HEK293 (cell line): ENCODE measurements at regions not wholly inside any gene's neighbourhood (a gene's known extent, or its start where the extent isn't known, plus 50 kb on each side); places are given as distances from the start of the nearest gene placed in this dataset.

ENCODE experiments used
- CTCF ChIA-PET: fragments of 350-600 bp; formaldehyde crosslinking; extraction: SDS; loops from one replicate; lab custom pipeline; 2021; ENCODE audit warnings: antibody characterized with exemption; lab: Yijun Ruan, JAX
- POLR2A ChIA-PET: fragments of 300-600 bp; formaldehyde crosslinking; extraction: SDS; loops from one replicate; lab custom pipeline; 2020; ENCODE audit warnings: antibody characterized with exemption, inconsistent platforms; lab: Yijun Ruan, JAX
- H3K27ac ChIP-seq: fragments of 200-500 bp; sonication (Bioruptor generic); 2 replicates; pipeline ENCODE4 v1.5.1; 2014; ENCODE audit warnings: low read depth, low read length, control low read depth, inconsistent platforms; ENCODE audit errors: extremely low read depth
- H3K36me3 ChIP-seq, 2 experiments: fragments of 200-500 bp in 1 of 2; sonication (Bioruptor generic) in 1 of 2; 1 replicate in 1 of 2; 2 replicates in 1 of 2; pipeline ENCODE4 v1.5.1; 2014 to 2017; ENCODE audit warnings: inconsistent platforms in 2 of 2, low read length in 2 of 2; ENCODE audit not compliant: control insufficient read depth in 2 of 2, insufficient read depth in 1 of 2
- H3K4me1 ChIP-seq: fragments of 200-500 bp; sonication (Bioruptor generic); 2 replicates; pipeline ENCODE4 v1.5.1; 2014; ENCODE audit warnings: mild to moderate bottlenecking, low read length, inconsistent platforms; ENCODE audit not compliant: control insufficient read depth, insufficient read depth
- H3K4me3 ChIP-seq: 2 replicates; pipeline ENCODE4 v1.5.1; 2011; ENCODE audit warnings: low read depth, mild to moderate bottlenecking, control low read depth, low read length, moderate library complexity
- H3K9me3 ChIP-seq: fragments of 200-500 bp; sonication (Bioruptor generic); 2 replicates; pipeline ENCODE4 v1.5.1; 2014; ENCODE audit warnings: low read depth, low read length, inconsistent platforms; ENCODE audit not compliant: control insufficient read depth, insufficient read depth
- EGR2 ChIP-seq: fragments of 450-650 bp; formaldehyde crosslinking; IDR thresholded peaks from 2 replicates; pipeline ENCODE4 v1.5.1; 2016; ENCODE audit warnings: low read depth, missing biosample characterization, missing genetic modification characterization
- REST ChIP-seq: fragments of 450-650 bp; formaldehyde crosslinking; IDR thresholded peaks from 2 replicates; pipeline ENCODE4 v1.5.1; 2016; ENCODE audit warnings: missing biosample characterization, missing genetic modification characterization
- TSHZ1 ChIP-seq: fragments of 450-650 bp; formaldehyde crosslinking; IDR thresholded peaks from 2 replicates; pipeline ENCODE4 v1.5.1; 2016; ENCODE audit warnings: missing biosample characterization, missing genetic modification characterization, borderline replicate concordance
- ZBTB48 ChIP-seq: fragments of 450-650 bp; formaldehyde crosslinking; IDR thresholded peaks from 2 replicates; pipeline ENCODE4 v1.5.1; 2016; ENCODE audit warnings: missing biosample characterization, missing genetic modification characterization
- ZFP41 ChIP-seq: fragments of 450-650 bp; formaldehyde crosslinking; IDR thresholded peaks from 2 replicates; pipeline ENCODE4 v1.5.1; 2016; ENCODE audit warnings: missing biosample characterization, missing genetic modification characterization, borderline replicate concordance
- ZNF155 ChIP-seq: fragments of 450-650 bp; formaldehyde crosslinking; IDR thresholded peaks from 2 replicates; pipeline ENCODE4 v1.5.1; 2016; ENCODE audit warnings: missing biosample characterization, missing genetic modification characterization
- ZNF23 ChIP-seq: fragments of 450-650 bp; formaldehyde crosslinking; IDR thresholded peaks from 2 replicates; pipeline ENCODE4 v1.5.1; 2016; ENCODE audit warnings: missing biosample characterization, missing genetic modification characterization, borderline replicate concordance
- ZNF518A ChIP-seq: fragments of 450-650 bp; formaldehyde crosslinking; conservative IDR thresholded peaks from 2 replicates; pipeline ENCODE4 v1.5.1; 2016; ENCODE audit warnings: low read depth, missing biosample characterization, missing genetic modification characterization
- ZNF529 ChIP-seq: fragments of 450-650 bp; formaldehyde crosslinking; IDR thresholded peaks from 2 replicates; pipeline ENCODE4 v1.5.1; 2017; ENCODE audit warnings: missing genetic modification characterization, missing biosample characterization; ENCODE audit not compliant: insufficient replicate concordance
- ZNF596 ChIP-seq: fragments of 450-650 bp; IDR thresholded peaks from 2 replicates; pipeline ENCODE4 v1.5.0; 2018; ENCODE audit warnings: missing biosample characterization, mild to moderate bottlenecking, missing genetic modification characterization, moderate library complexity
- ZNF621 ChIP-seq: fragments of 450-650 bp; formaldehyde crosslinking; IDR thresholded peaks from 2 replicates; pipeline ENCODE4 v1.5.1; 2017; ENCODE audit warnings: missing biosample characterization, missing genetic modification characterization
- ZNF658 ChIP-seq: fragments of 450-650 bp; formaldehyde crosslinking; IDR thresholded peaks from 2 replicates; pipeline ENCODE4; 2016; ENCODE audit warnings: missing biosample characterization, missing genetic modification characterization
- TF ChIP-seq, protein P1 (sequence below): fragments of 450-650 bp; formaldehyde crosslinking; IDR thresholded peaks from 2 replicates; pipeline ENCODE4 v1.5.1; 2017; ENCODE audit warnings: missing biosample characterization, missing genetic modification characterization
- TF ChIP-seq, protein P2 (sequence below): fragments of 450-650 bp; formaldehyde crosslinking; IDR thresholded peaks from 2 replicates; pipeline ENCODE4 v1.5.1; 2017; ENCODE audit warnings: missing biosample characterization, missing genetic modification characterization
- TF ChIP-seq, protein P3 (sequence below): sonication (generic); formaldehyde crosslinking; IDR thresholded peaks from 2 replicates; pipeline ENCODE4 v1.8.1; 2022; ENCODE audit warnings: mild to moderate bottlenecking, moderate library complexity, missing genetic modification reagents

DNA sequence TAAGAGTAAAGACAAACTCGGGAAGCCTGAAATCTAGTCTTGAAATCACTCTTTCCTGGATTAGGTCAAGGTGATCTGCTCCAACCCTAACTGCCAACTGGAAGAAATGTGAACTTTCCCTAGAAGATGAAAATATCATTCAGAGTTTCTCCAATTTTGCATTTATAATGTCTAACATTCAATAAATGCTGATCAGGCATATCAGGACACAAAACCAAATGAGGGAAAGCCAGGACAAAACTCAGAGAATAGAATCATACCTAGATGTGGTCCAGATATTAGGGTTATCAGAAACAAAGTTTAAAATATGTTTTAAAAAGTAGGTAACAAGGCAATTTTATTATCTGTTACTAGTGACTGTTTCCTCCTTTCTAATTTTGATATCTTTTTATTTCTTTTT is 335.5 kb upstream of the MAP3K7 start:
- Histone ChIP-seq H3K4me1 (no peaks in the 10 kb centered on the region), H3K4me3 (no peak overlapping the region), H3K36me3 (no peaks in the 10 kb centered on the region), H3K27ac (no peak overlapping the region), H3K9me3 (no peaks in the 10 kb centered on the region)
- CTCF ChIA-PET: interaction anchor here (1.0 kb wide), 1 partner anchor 18 kb away, joined by 3 read pairs; no protein-coding TSS in a partner anchor
- POLR2A ChIA-PET: no interaction called here
- TF ChIP-seq EGR2 (tag by site-specific recombination): no peak
- TF ChIP-seq ZNF658 (tag by site-specific recombination): no peak
- no peak for TF ChIP-seq ZNF518A (tag by site-specific recombination)
- TF ChIP-seq, protein P1, sequence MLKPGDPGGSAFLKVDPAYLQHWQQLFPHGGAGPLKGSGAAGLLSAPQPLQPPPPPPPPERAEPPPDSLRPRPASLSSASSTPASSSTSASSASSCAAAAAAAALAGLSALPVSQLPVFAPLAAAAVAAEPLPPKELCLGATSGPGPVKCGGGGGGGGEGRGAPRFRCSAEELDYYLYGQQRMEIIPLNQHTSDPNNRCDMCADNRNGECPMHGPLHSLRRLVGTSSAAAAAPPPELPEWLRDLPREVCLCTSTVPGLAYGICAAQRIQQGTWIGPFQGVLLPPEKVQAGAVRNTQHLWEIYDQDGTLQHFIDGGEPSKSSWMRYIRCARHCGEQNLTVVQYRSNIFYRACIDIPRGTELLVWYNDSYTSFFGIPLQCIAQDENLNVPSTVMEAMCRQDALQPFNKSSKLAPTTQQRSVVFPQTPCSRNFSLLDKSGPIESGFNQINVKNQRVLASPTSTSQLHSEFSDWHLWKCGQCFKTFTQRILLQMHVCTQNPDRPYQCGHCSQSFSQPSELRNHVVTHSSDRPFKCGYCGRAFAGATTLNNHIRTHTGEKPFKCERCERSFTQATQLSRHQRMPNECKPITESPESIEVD: no peak
- TF ChIP-seq ZNF23: no peak
- TF ChIP-seq REST (tag by site-specific recombination): no peak
- no peak for TF ChIP-seq ZNF155 (tag by site-specific recombination)
- TF ChIP-seq, protein P2, sequence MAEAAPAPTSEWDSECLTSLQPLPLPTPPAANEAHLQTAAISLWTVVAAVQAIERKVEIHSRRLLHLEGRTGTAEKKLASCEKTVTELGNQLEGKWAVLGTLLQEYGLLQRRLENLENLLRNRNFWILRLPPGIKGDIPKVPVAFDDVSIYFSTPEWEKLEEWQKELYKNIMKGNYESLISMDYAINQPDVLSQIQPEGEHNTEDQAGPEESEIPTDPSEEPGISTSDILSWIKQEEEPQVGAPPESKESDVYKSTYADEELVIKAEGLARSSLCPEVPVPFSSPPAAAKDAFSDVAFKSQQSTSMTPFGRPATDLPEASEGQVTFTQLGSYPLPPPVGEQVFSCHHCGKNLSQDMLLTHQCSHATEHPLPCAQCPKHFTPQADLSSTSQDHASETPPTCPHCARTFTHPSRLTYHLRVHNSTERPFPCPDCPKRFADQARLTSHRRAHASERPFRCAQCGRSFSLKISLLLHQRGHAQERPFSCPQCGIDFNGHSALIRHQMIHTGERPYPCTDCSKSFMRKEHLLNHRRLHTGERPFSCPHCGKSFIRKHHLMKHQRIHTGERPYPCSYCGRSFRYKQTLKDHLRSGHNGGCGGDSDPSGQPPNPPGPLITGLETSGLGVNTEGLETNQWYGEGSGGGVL (tag by site-specific recombination): no peak
- TF ChIP-seq ZNF596 (tag by site-specific recombination): no peak
- TF ChIP-seq TSHZ1: no peak
- no peak for TF ChIP-seq ZBTB48 (tag by site-specific recombination)
- TF ChIP-seq, protein P3, sequence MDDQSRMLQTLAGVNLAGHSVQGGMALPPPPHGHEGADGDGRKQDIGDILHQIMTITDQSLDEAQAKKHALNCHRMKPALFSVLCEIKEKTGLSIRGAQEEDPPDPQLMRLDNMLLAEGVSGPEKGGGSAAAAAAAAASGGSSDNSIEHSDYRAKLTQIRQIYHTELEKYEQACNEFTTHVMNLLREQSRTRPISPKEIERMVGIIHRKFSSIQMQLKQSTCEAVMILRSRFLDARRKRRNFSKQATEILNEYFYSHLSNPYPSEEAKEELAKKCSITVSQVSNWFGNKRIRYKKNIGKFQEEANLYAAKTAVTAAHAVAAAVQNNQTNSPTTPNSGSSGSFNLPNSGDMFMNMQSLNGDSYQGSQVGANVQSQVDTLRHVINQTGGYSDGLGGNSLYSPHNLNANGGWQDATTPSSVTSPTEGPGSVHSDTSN (CRISPR knock-in tag): no peak
- TF ChIP-seq ZFP41 (tag by site-specific recombination): no peak
- no peak for TF ChIP-seq ZNF529 (tag by site-specific recombination)
- no peak for TF ChIP-seq ZNF621 (tag by site-specific recombination)
